ENCODE measurements at regions not wholly inside any gene's neighbourhood (a gene's known extent, or its start where the extent isn't known, plus 50 kb on each side); places are given as distances from the start of the nearest gene placed in this dataset.
"Not testable (repeated sequence)": the region's sequence is repeated elsewhere in the genome, so short reads cannot be mapped to it uniquely, and the experiment has no call there.

DNA sequence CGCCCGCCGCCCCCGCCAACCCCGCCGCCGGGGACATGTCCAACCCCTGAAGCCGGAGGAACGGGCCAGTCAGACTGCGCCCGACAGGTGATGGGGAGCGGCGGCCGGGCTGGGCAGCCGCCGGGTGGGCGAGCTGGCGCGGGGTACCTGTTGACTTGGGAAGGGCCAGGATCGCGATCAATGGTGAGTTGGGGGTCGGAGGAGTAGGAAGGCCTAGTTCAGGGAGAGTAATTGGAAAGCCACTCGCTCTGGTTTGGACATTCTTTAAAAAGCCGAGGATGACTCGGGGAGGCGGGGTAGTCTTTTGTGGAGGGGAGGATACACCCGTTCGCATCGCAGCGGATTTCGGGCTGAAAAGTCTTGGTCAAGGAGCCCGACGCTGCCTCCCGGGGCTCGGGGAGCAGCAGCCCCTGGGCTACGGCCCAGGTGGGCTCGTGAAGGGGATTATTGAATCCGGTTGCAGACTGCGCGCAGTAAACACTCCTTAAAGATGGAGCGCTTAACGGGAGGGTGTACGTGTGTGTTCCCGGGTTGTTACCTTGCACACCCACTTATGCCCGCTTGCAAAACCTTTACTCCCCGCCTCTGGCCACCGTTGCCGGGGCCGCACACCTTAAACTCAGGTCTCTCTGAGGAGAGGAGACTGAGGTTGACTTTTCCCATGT is 123.8 kb downstream of the GOSR1 start:
- peak overlapping the region; percentile 73 for H3K4me3 ChIP-seq (ENCODE audit: low read depth, poor library complexity, severe bottlenecking)
- no peak for TF ChIP-seq CTCF (IDR thresholded peaks at IDR 0.05)
- TF ChIP-seq POLR2A (IDR thresholded peaks at IDR 0.05), result no peak
- intact Hi-C loops (cut with DNase I; ENCODE audit: low total_unique reads), result no loop called here
- peak in 1 of 2 donors; percentile 88 for DNase-seq (ENCODE audit: low spot score in 2 of 2)
- 0 to 1% methylated on average over 33 to 40 of the region's 49 CpGs for WGBS, 2 donors

GRCh38 chr17:30600060-30600829 is 123.0 kb downstream of the GOSR1 start:
- intact Hi-C loops (cut with DNase I; ENCODE audit: low total_unique reads), result no loop called here

GRCh38 chr17:30599428-30600059 is 122.3 kb downstream of the GOSR1 start:
- peak in 1 of 2 donors; percentile 37 for DNase-seq (ENCODE audit: low spot score in 2 of 2)
- intact Hi-C loops (cut with DNase I; ENCODE audit: low total_unique reads), result no loop called here
- WGBS, 2 donors, result 41 to 42% methylated on average over 13 of the region's 13 CpGs
- peak overlapping the region; percentile 73 for H3K4me3 ChIP-seq (ENCODE audit: low read depth, poor library complexity, severe bottlenecking)
- TF ChIP-seq POLR2A (IDR thresholded peaks at IDR 0.05) (no peak), CTCF (IDR thresholded peaks at IDR 0.05) (no peak)

More at GRCh38 chr17:30600060-30600829, 123.0 kb downstream of the GOSR1 start:
- peak; percentile 51 to 95 for DNase-seq (ENCODE audit: low spot score in 2 of 2)
- peak overlapping the region; percentile 73 for H3K4me3 ChIP-seq (ENCODE audit: low read depth, poor library complexity, severe bottlenecking)
- TF ChIP-seq POLR2A (IDR thresholded peaks at IDR 0.05), result no peak
- TF ChIP-seq CTCF (IDR thresholded peaks at IDR 0.05), result no peak
- 0 to 1% methylated on average over 33 to 66 of the region's 78 CpGs for WGBS, 2 donors

- intact Hi-C loops (cut with DNase I; ENCODE audit: low total_unique reads), result no loop called here
- TF ChIP-seq POLR2A (IDR thresholded peaks at IDR 0.05), result no peak
- TF ChIP-seq CTCF (IDR thresholded peaks at IDR 0.05), result no peak
- H3K4me3 ChIP-seq (ENCODE audit: low read depth, poor library complexity, severe bottlenecking), result no peak overlapping the region
- whole genome bisulfite sequencing, 2 donors, result 87 to 94% methylated on average over 4 of the region's 4 CpGs
- peak in 1 of 2 donors; percentile 2 for DNase-seq (ENCODE audit: low spot score in 2 of 2)
Observed at GRCh38 chr17:30597776-30598288, 120.6 kb downstream of the GOSR1 start.

GRCh38 chr17:30596948-30597775 is 120.0 kb downstream of the GOSR1 start:
- H3K4me3 ChIP-seq (ENCODE audit: low read depth, poor library complexity, severe bottlenecking); DNase-seq (ENCODE audit: low spot score in 2 of 2); intact Hi-C loops (cut with DNase I; ENCODE audit: low total_unique reads): not testable (repeated sequence)
- 94 to 97% methylated on average over 7 of the region's 8 CpGs for WGBS, 2 donors

GRCh38 chr17:30594953-30595371 is 117.8 kb downstream of the GOSR1 start:
- intact Hi-C loops (cut with DNase I; ENCODE audit: low total_unique reads); H3K4me3 ChIP-seq (ENCODE audit: low read depth, poor library complexity, severe bottlenecking): not testable (repeated sequence)
- WGBS, 2 donors, result 94 to 97% methylated on average over 10 of the region's 10 CpGs
- DNase-seq (ENCODE audit: low spot score in 2 of 2), result peak in 1 of 2 donors; percentile 26

Data from lower leg skin (tissue), 4 donors.